ENCODE measurements at regions not wholly inside any gene's neighbourhood (a gene's known extent, or its start where the extent isn't known, plus 50 kb on each side); places are given as distances from the start of the nearest gene placed in this dataset.

DNA sequence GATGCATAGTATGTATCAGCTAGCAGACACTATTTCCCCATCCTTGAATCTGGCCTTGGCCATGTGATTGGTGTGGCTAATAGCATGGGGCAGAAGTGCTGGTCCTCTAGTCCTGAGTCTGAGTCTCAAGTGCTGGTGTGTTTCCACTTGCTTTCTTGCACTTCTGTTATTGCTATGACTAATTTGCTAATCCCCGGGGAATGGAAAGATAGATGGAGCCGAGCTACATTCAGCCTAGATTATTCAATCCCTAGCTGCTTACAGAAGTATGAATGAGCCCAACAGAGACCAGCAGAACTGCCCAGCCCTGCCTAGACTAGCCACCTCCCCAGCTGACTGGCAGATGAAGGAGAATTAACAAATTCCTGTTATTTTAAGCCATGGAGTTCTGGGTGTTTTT is 53.2 kb upstream of the SYPL1 start:
- Histone ChIP-seq H3K4me3 (ENCODE audit: low read length in 2 of 2) (no peak overlapping the region), H3K27ac (ENCODE audit: low read length) (no peak overlapping the region), H3K27me3 (ENCODE audit: control insufficient read depth in 1 of 2, insufficient read depth in 2 of 2, low read length in 2 of 2) (no peaks in the 10 kb centered on the region), H3K4me1 (ENCODE audit: control insufficient read depth, insufficient read depth, low read length) (peaks cover 9% of the 10 kb centered on the region), H3K9ac (ENCODE audit: low read length in 2 of 2) (no peak overlapping the region), H3K9me3 (ENCODE audit: control insufficient read depth in 2 of 2, low read length in 2 of 2) (peaks cover 3 to 4% of the 10 kb centered on the region in 2 donors), H3K36me3 (ENCODE audit: control insufficient read depth in 2 of 2, insufficient read depth in 2 of 2, low read length in 2 of 2) (no peaks in the 10 kb centered on the region)

DNA sequence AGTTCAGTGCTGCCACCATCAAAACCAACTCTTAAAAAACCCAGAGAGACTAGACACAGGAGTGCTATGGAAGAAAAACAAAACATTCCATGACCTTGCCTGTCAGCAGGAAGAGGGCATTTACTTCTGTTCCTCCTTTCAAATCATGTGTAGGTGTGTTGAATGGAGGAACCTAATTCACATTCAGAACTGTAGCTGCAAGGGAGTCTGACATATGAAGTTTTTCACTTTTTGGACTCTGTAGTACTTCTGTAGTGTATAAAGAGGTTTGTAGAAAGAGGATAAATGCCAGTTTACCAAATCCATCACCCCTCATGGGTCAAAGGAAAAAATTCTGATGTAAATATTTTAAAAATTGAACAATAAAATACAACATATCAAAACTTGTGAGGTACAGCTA is 51.1 kb upstream of the SYPL1 start:
- Histone ChIP-seq H3K27me3 (ENCODE audit: control insufficient read depth in 1 of 2, insufficient read depth in 2 of 2, low read length in 2 of 2) (no peaks in the 10 kb centered on the region), H3K27ac (ENCODE audit: low read length) (no peak overlapping the region), H3K36me3 (ENCODE audit: control insufficient read depth in 2 of 2, insufficient read depth in 2 of 2, low read length in 2 of 2) (no peaks in the 10 kb centered on the region), H3K9ac (ENCODE audit: low read length in 2 of 2) (no peak overlapping the region), H3K4me1 (ENCODE audit: control insufficient read depth, insufficient read depth, low read length) (peaks cover 9% of the 10 kb centered on the region), H3K4me3 (ENCODE audit: low read length in 2 of 2) (no peak overlapping the region), H3K9me3 (ENCODE audit: control insufficient read depth in 2 of 2, low read length in 2 of 2) (peaks cover 3 to 4% of the 10 kb centered on the region in 2 donors)

All from stomach smooth muscle (tissue), 2 donors.